CD4-positive, alpha-beta T cell (primary cell): ENCODE measurements at regions not wholly inside any gene's neighbourhood (a gene's known extent, or its start where the extent isn't known, plus 50 kb on each side); places are given as distances from the start of the nearest gene placed in this dataset.

Experiments
- ATAC-seq: fragments of 200-7000 bp; cut with Tn5 transposase; one replicate; pipeline ENCODE4 v1.10.0; 2022; ENCODE audit warnings: mild to moderate bottlenecking; ENCODE audit not compliant: poor library complexity
- CTCF ChIA-PET: fragments of 350-600 bp; sonication (Branson Sonifier 250); formaldehyde crosslinking; loops from one replicate; lab custom pipeline; 2021; ENCODE audit warnings: antibody characterized with exemption, inconsistent platforms; lab: Charles Lee
- POLR2A ChIA-PET: fragments of 350-600 bp; sonication (Branson Sonifier 250); formaldehyde crosslinking; loops from one replicate; lab custom pipeline; 2021; ENCODE audit warnings: antibody characterized with exemption, inconsistent platforms; lab: Charles Lee
- DNase-seq, 14 experiments: peaks; one replicate each; pipeline ENCODE4 v3.0.0-alpha.2; 2013 to 2020; ENCODE audit warnings: mixed read lengths in 2 of 14
- H3K27ac ChIP-seq, 2 donors: one replicate each; pipeline versions ENCODE4 v1.5.1 to v1.7.0; 2013; ENCODE audit warnings: low read length in 2 of 2, low read depth in 1 of 2, mild to moderate bottlenecking in 1 of 2
- H3K27me3 ChIP-seq, 2 experiments: 1 replicate in 1 of 2; 2 replicates in 1 of 2; pipeline versions ENCODE4 v1.6.1 to v1.7.0; 2013; ENCODE audit warnings: low read length in 2 of 2, control low read depth in 1 of 2, mild to moderate bottlenecking in 1 of 2, moderate library complexity in 1 of 2; ENCODE audit not compliant: insufficient read depth in 2 of 2, control insufficient read depth in 1 of 2
- H3K36me3 ChIP-seq: one replicate; pipeline ENCODE4 v1.6.1; 2013; ENCODE audit warnings: low read length, control low read depth; ENCODE audit not compliant: insufficient read depth
- H3K4me1 ChIP-seq: one replicate; pipeline ENCODE4 v1.6.1; 2013; ENCODE audit warnings: low read length, control low read depth; ENCODE audit not compliant: insufficient read depth
- H3K4me3 ChIP-seq: one replicate; pipeline ENCODE4 v1.5.1; 2013; ENCODE audit warnings: mild to moderate bottlenecking, low read length, moderate library complexity
- H3K9me3 ChIP-seq, 2 experiments: 1 replicate in 1 of 2; 2 replicates in 1 of 2; pipeline versions ENCODE4 v1.6.1 to v1.7.0; 2013; ENCODE audit warnings: low read length in 2 of 2, mild to moderate bottlenecking in 2 of 2, control low read depth in 1 of 2, moderate library complexity in 1 of 2; ENCODE audit not compliant: control insufficient read depth in 1 of 2, insufficient read depth in 1 of 2
- H3K27ac Mint-ChIP-seq: one replicate; pipeline ENCODE4 v1.8.0; 2020; ENCODE audit warnings: mixed read lengths
- H3K27me3 Mint-ChIP-seq: one replicate; pipeline ENCODE4 v1.8.0; 2021; ENCODE audit warnings: mixed read lengths
- H3K36me3 Mint-ChIP-seq: one replicate; pipeline ENCODE4 v1.8.0; 2021; ENCODE audit warnings: low read depth, mixed read lengths
- H3K4me1 Mint-ChIP-seq: one replicate; pipeline ENCODE4 v1.8.0; 2021; ENCODE audit warnings: low read depth, mixed read lengths
- H3K4me3 Mint-ChIP-seq: one replicate; pipeline ENCODE4 v1.8.0; 2020; ENCODE audit warnings: mild to moderate bottlenecking, mixed read lengths
- H3K9me3 Mint-ChIP-seq: one replicate; pipeline ENCODE4 v1.8.0; 2020; ENCODE audit warnings: mixed read lengths
- CTCF ChIP-seq: fragments of 200-600 bp; IDR thresholded peaks from one replicate; pipeline ENCODE4 v1.8.0; 2022; ENCODE audit warnings: antibody characterized with exemption, mild to moderate bottlenecking
- intact Hi-C, 2 experiments: fragments of 100-400 bp; cut with DNase I in 1 of 2; cut with micrococcal nuclease in 1 of 2; formaldehyde crosslinking; loops; one replicate each; pipeline versions ENCODE4 v1.15.1 to v1.9.0; 2023 to 2025; cut with DNase I, micrococcal nuclease

GRCh38 chr4:102441978-102442911 is 58.9 kb upstream of the NFKB1 start:
- TF ChIP-seq CTCF: no peak
- ChIA-PET POLR2A (no interaction called here), CTCF (interaction anchor here (1.2 kb wide), 1 partner anchor 184 kb away, joined by 3 read pairs; no protein-coding TSS in a partner anchor)
- Mint-ChIP-seq H3K36me3 (no peaks in the 10 kb centered on the region), H3K27me3 (no peaks in the 10 kb centered on the region), H3K4me1 (peaks cover 3% of the 10 kb centered on the region), H3K27ac (no peak overlapping the region), H3K9me3 (no peaks in the 10 kb centered on the region), H3K4me3 (no peak overlapping the region)
- no peaks in the 10 kb centered on the region for H3K9me3 ChIP-seq
- H3K27me3 ChIP-seq: no peaks in the 10 kb centered on the region
- no peak overlapping the region for H3K27ac ChIP-seq
- no peak for DNase-seq
- H3K4me1 ChIP-seq: no peaks in the 10 kb centered on the region
- no peak for ATAC-seq
- H3K4me3 ChIP-seq: no peak overlapping the region
- no peaks in the 10 kb centered on the region for H3K36me3 ChIP-seq
- intact Hi-C loops: no loop called here

GRCh38 chr4:102444752-102445151 is 56.4 kb upstream of the NFKB1 start:
- DNase-seq (no peak), ATAC-seq (no peak)
- Mint-ChIP-seq H3K36me3 (no peaks in the 10 kb centered on the region), H3K27me3 (no peaks in the 10 kb centered on the region), H3K4me1 (peaks cover 9% of the 10 kb centered on the region), H3K9me3 (no peaks in the 10 kb centered on the region), H3K27ac (no peak overlapping the region), H3K4me3 (no peak overlapping the region)
- H3K4me3 ChIP-seq: no peak overlapping the region
- H3K27me3 ChIP-seq: no peaks in the 10 kb centered on the region
- CTCF ChIA-PET: interaction anchor here (0.9 kb wide), 1 partner anchor 181 kb away, joined by 3 read pairs; no protein-coding TSS in a partner anchor
- H3K36me3 ChIP-seq: no peaks in the 10 kb centered on the region
- POLR2A ChIA-PET: no interaction called here
- intact Hi-C loops: loop anchor here (5.0 kb wide), 3 partner anchors 98 to 648 kb away; no protein-coding TSS in a partner anchor
- H3K27ac ChIP-seq: no peak overlapping the region
- H3K4me1 ChIP-seq: no peaks in the 10 kb centered on the region
- H3K9me3 ChIP-seq: no peaks in the 10 kb centered on the region
- TF ChIP-seq CTCF: no peak

- Mint-ChIP-seq H3K9me3 (no peaks in the 10 kb centered on the region), H3K4me1 (peaks cover 12% of the 10 kb centered on the region), H3K27me3 (no peaks in the 10 kb centered on the region), H3K36me3 (no peaks in the 10 kb centered on the region), H3K4me3 (no peak overlapping the region), H3K27ac (no peak overlapping the region)
- H3K36me3 ChIP-seq: no peaks in the 10 kb centered on the region
- no peak overlapping the region for H3K27ac ChIP-seq
- CTCF ChIA-PET: interaction anchor here (0.8 to 0.9 kb wide), 2 partner anchors 14 to 181 kb away, joined by 3 to 6 read pairs; no protein-coding TSS in a partner anchor
- intact Hi-C loops: loop anchor here (5.0 kb wide), 3 partner anchors 97 to 647 kb away; no protein-coding TSS in a partner anchor
- no peak for TF ChIP-seq CTCF
- POLR2A ChIA-PET: interaction anchor here (0.6 kb wide), 1 partner anchor 102 kb away, joined by 4 read pairs; no protein-coding TSS in a partner anchor
- no peak for DNase-seq
- no peaks in the 10 kb centered on the region for H3K9me3 ChIP-seq
- H3K4me3 ChIP-seq: no peak overlapping the region
- no peaks in the 10 kb centered on the region for H3K27me3 ChIP-seq
- no peak for ATAC-seq
- H3K4me1 ChIP-seq: no peaks in the 10 kb centered on the region
These were observed 55.9 kb upstream of the NFKB1 start for GRCh38 chr4:102445213-102445612.
